DLD1 (cell line): ENCODE measurements at regions not wholly inside any gene's neighbourhood (a gene's known extent, or its start where the extent isn't known, plus 50 kb on each side); places are given as distances from the start of the nearest gene placed in this dataset.
"Not testable (repeated sequence)": the region's sequence is repeated elsewhere in the genome, so short reads cannot be mapped to it uniquely, and the experiment has no call there.

Source experiments
- in situ Hi-C: cut with HindIII; loops from 2 replicates; pipeline ENCODE4 v1.10.0; 2017; ENCODE audit warnings: low sequenced_read_pairs

DNA sequence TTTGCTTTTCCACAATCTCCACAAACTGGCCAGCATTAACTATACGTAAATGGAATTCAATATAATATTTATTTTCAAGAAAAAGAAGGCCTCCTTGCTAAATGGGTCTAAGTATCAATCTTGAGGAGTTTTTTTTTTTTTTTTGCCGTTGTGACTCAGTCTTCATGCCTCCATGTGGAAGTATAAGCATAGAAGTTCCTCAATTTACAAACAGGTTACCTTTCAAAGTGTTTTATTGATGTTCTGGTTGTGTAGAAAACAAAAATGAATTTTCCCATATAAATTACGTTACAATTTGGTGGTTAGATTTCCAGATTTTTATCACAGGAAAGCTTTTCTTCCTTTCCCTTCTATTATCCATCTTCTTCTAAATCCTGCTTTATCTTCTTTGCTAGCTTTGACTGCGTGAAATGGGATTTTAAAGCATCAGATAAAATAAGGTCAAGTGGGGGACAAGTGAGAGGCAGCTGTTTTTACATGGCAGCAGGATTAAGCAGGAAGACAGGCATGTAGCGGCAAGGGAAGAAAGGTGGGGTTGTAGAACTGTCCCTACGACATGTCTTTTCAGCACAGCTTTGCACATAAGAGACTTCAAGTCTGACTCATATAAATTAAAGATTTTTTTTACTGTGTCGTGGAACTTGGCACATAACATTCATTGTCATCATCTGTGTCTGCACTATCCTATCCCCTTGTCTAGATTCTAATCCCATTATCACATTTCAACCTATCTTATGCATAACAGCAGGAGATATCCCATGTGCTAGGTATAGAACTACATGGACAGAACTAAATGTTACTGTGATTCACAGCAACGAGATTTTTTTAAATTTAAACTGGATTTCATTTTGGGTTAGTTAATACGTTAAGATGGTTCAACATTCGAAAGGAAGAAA is 135.3 kb upstream of the FAM3C start:
- in situ Hi-C loops, result no loop called here

DNA sequence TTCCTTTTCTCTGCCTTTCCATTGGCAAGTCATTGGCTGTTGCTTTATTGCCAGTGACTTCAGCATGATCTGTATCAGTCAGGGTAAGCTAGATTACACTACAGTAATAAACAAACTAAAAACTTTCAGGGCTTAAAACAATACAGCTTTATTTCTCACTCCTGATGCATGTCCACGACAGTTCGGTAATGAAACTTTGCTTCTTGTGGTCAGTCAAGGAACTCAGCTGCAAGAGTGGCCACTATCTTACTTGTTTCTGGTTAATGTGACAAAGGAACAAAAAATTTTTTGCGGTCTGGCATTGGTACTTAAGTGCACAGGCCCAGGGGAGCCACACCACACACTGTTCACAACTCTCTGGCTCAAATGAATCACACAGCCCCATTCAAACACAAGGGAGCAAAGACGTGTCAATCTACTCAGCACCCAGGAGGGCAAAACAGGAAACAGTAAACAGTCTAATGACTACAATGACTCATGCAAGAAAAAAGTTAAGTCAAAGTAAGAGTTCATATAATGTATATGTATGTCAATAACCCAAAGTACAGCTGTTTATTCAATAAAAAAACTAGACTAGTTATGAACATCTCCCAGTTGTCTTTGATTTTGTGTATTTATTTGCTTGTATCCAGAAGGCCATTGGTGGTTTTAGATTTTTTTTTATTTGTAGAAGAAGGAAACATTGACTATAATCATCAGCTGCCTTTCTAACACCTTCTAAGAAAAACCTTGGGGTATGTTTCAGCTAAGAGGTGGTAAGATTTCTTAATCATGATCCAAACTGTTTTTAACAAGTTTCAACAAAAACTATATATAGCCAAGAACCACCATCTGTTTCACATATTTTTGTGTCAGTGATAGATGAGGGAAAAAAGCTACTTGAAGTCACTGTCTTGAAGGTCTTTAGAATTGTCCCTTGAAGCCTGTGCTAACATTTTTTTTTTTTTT is 134.4 kb upstream of the FAM3C start:
- in situ Hi-C loops, result no loop called here

DNA sequence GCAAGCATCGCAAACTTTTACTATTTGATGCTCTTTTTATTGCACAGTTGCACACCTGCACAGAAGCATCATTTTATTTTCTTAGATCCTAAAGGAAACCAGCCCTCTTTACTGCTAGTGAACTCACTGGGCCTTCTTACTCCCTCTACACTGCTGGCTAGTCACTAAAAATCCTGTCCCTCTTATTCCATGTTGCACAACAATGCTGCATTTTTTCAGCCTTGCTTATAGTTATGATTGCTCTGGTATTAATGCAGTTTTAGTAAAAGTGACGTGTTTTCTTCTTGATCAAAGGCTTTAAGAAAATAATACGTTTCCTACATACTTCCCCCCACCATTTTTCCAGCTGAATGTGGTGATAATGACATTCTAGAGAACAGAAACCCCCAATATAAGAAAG is 132.9 kb upstream of the FAM3C start:
- in situ Hi-C loops, result no loop called here

- in situ Hi-C loops, result not testable (repeated sequence)
Measured at GRCh38 chr7:121526210-121526609, 130.1 kb upstream of the FAM3C start.

DNA sequence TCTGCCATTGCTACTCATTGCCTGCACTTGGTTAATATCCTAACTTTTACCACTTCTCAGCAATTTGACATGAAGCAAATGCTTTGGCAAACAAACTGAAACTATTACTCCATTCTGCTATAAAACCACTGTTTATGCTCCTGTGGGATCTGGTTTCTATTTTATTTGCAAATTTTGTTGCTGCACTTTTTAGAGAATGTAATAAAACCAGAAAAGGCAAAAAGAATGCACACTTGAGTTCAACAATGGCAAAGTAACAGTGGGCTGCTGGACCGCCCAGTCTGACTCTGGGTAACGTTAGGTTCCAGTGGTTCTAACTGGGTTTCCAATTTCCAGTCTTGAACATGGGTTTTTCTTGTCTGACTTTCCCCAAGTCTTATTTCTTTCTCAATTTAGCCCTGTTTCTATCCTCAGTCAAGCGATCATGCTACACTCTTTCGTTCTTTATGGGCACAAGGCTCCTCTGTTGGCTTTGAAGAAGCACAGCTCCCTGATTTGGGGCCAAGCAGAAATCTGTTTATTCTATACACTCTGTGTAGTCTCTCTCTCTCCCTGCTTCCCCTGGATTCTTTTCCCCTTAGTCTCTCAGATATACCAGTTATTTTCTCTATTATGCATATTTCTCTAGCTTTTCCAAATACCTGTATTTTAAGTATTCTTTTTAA is 129.2 kb upstream of the FAM3C start:
- in situ Hi-C loops, result no loop called here

- in situ Hi-C loops, result no loop called here
Measured at GRCh38 chr7:121521711-121522400, 125.7 kb upstream of the FAM3C start.

DNA sequence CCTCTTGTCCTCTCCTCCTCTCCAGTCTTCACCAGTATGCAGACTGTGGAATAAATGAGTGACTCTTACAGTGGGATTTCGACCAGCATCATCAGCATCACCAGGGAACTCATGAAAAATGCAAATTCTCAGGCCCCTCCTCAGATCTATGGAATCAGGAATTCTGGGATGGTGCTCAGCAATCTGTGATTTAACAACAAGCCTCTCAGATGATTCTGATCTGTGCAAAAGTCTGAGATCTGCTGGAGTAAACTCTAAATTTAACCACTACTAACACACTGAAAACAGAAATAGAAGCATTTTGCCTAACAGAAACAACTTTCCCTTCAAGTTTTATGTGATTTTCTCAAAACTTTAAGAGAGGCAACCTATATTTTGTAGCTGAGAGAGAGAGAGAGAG is 124.8 kb upstream of the FAM3C start:
- in situ Hi-C loops, result no loop called here

DNA sequence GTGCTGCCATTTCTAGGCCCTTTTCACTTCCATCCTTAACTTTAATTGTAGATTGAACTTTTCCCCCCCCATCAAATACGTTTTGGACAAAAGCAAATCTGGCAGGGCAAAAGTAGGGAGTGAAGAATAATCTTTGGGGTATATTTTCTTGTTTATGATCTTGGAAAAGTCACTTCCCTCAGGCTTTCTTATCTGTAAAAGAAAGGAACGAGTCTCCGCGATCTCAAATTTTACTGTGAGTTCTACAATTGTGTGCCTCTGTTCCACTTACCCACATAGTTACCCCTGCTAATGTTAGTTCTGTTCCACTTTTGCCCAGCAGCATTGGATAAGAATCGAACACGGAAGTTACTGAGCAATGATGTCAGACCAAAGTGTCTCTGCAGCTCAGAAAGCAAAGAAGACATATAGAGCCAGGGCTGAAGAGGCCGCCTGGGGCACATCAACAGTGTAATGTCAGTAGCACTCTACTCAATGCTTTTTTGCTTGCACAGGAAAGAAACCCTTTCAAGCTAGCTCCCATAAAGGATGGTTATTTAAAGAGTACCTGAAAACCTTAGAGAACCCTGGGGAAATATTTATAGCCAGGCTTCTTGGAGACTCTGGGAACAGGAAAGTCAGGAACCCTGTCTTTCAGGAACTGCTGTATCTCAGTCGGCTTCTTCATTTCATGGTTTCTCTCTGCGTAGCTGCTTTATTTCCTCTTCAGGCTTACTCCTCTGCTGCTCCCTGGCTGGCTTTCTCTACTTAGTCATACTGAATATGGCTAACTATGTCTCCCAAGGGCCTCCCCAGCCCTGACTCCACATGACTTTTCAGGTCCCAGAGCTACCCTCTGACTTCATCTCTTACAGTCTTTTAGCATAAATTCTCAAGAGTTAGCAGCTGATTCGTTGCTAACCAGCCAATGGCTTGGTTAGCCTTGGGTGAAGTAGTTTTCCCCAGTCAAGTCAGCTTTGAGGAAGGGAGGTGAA is 123.7 kb upstream of the FAM3C start:
- in situ Hi-C loops, result no loop called here

DNA sequence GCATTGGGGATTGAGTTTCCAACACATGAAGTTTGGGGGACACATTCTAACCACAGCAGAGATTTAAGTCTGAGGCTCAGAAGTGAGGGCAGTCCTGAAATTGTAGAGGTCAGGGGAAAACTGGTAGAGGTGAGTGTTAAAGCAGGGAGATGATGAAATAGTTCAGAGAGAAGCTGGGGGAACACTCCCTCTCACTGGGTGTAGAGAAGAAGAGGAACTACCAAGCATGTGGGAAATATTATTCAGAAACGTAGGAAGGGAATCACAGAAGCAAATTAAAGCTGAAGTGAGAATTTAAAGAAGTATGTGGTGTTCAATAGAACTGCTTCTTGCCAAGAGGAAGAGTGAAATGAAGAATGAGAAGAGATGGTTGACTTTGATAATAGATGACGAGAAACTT is 121.5 kb upstream of the FAM3C start:
- in situ Hi-C loops, result no loop called here

DNA sequence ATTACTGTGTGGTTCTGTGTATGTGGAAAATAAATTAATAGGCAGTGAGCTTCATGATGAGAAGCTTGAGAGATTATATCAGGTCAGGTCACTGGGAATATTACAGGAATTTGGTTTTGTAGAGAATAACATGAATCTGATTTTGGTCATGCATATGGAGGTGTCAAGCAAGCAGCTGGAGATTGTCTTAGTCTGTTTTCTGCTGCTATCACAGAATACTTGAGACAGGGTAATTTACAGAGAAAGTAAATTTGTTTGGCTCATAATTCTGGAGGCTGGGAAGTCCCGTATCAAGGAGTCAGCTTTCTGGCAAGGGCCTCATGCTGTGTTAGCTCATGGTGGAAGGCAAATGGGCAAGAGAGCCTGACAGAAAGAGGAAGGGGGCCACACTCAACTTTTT is 120.7 kb upstream of the FAM3C start:
- in situ Hi-C loops, result no loop called here

GRCh38 chr7:121515630-121516401 is 119.7 kb upstream of the FAM3C start:
- in situ Hi-C loops, result no loop called here

DNA sequence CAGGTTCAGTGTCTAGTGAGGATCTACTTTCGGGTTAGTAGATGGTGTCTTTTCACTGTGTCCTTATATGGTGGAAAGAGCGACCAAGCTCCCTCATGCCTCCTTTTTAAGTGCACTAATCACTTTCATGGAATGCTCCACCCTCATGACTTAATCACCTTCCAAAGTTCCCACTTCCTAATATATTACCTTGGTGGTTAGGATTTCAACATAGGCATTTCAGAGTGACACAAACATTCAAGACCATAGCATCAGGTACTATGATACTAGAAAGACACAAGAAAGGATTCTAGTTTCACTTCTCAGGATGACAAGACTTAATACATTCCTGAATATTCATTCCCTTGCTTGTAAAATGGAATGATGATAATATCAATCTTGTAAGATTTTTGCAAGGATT is 119.1 kb upstream of the FAM3C start:
- in situ Hi-C loops, result no loop called here

GRCh38 chr7:121513105-121513504 is 117.0 kb upstream of the FAM3C start:
- in situ Hi-C loops, result no loop called here

DNA sequence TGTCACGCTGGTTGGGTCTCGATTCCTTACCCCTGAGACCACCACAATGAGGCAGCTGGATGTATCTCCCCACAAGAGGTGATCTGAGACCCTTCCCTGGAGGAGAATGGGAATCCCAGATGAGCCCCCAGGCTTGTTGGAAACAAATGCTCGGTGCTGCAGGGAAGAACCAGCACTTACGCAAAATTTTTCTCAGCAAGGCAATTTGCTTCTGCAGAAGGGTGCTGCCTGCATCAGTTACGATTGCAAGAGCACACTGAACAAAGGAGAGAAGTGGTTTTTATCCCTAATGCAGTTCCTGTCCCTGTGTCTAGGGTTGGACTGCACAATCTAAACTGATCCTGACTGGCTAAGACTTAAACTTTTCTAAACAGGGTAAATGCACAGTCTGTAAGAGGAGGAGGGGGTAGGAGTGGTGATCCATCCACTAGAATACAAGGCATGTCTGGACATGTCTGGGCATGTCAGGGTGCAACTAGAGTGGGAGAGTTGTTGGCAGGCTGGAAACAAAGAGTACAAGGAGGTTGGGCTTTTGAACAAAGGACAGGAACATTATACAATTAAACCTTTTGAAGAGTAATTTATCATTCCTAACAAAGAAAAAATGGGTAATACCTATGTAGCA is 114.9 kb upstream of the FAM3C start:
- in situ Hi-C loops, result no loop called here

GRCh38 chr7:121510302-121510701 is 114.2 kb upstream of the FAM3C start:
- in situ Hi-C loops, result no loop called here

- in situ Hi-C loops, result no loop called here
Measured at GRCh38 chr7:121505540-121506182, 109.6 kb upstream of the FAM3C start.

- in situ Hi-C loops, result no loop called here
Measured at GRCh38 chr7:121505021-121505420, 108.9 kb upstream of the FAM3C start.

GRCh38 chr7:121504482-121504881 is 108.4 kb upstream of the FAM3C start:
- in situ Hi-C loops, result no loop called here
